ENCODE measurements at regions not wholly inside any gene's neighbourhood (a gene's known extent, or its start where the extent isn't known, plus 50 kb on each side); places are given as distances from the start of the nearest gene placed in this dataset.

DNA sequence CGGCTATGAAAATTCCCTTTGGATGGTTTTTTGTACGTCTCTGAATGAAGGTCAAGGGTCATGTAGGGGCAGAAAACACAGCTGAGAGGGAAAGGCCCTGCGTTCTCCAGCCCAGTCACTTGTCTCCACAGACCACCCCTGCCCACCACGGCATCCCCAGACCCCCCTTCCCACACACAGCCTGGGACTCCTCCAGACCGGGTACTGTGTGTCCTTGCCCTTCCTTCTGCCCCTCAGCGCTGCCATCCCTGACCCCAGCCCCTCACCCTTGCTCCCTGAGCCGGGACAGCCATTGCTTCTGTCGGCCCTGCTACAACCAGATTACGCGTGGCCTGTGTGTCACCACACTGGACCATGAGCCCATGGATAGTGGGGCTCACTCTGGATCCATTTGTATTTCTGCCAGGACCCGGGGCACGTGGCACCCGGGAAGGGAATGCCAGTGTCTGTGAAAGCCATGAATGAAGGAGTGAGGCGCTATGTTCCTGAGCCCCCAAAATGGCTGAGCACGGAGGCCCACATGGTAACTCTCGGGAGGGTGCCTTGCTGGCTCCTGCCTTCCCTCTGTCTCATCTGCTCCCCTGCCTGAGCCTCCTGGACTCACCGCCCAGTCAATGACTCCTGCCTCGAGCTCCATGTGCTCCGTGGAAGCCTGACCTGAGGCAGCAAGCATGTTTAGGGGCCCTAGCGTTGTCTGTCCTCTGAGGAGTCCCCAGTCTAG, 139.1 kb upstream of the FOXF1 start:
- H4K20me1 ChIP-seq (replicated peaks; ENCODE audit: control insufficient read depth, extremely low read depth, insufficient read depth, low read length), result no peaks in the 10 kb centered on the region
- FAIRE-seq, result no peak
- dilution Hi-C loops (cut with MboI; ENCODE audit: extremely low pct_ligation_motif_present, low sequenced_read_pairs), result no loop called here
- H3K9me1 ChIP-seq (replicated peaks; ENCODE audit: control insufficient read depth, extremely low read depth, insufficient read depth, low read length), result no peaks in the 10 kb centered on the region
- H3K4me2 ChIP-seq (ENCODE audit: insufficient read depth, low read length), result no peak overlapping the region
- no peak overlapping the region for H3K4me3 ChIP-seq (replicated peaks in 1 of 3; ENCODE audit: insufficient read depth in 1 of 3, low read depth in 1 of 3, low read length in 3 of 3)
- no peaks in the 10 kb centered on the region for H3K36me3 ChIP-seq (ENCODE audit: control insufficient read depth in 2 of 2, extremely low read depth in 1 of 2, insufficient read depth in 2 of 2, low read length in 2 of 2)
- no peak overlapping the region for H3K9ac ChIP-seq (replicated peaks; ENCODE audit: extremely low read depth, insufficient read depth, low read length)
- peaks cover 0 to 2% of the 10 kb centered on the region in 2 experiments for H3K27me3 ChIP-seq (ENCODE audit: control insufficient read depth in 2 of 2, insufficient read depth in 2 of 2, low read length in 2 of 2)
- no peak overlapping the region for H3K27ac ChIP-seq (ENCODE audit: insufficient read depth, low read depth, low read length)
- no TSS peak for BruUV-seq (replicated peaks)
- no peak overlapping the region for H2AFZ ChIP-seq (ENCODE audit: low read depth, low read length)
- H3K79me2 ChIP-seq (ENCODE audit: control insufficient read depth, insufficient read depth, low read length), result no peaks in the 10 kb centered on the region
- TF ChIP-seq EZH2 (IDR thresholded peaks at IDR 0.05; ENCODE audit: borderline replicate concordance, low read depth, low read length, severe bottlenecking) (no peak), POLR2AphosphoS5 (IDR thresholded peaks at IDR 0.05; ENCODE audit: insufficient read depth, low read depth, low read length) (no peak)
- POLR2A ChIA-PET, result no interaction called here
- DNase-seq (ENCODE audit: low read depth, low spot score), result no peak
- H3K9me3 ChIP-seq (replicated peaks; ENCODE audit: control insufficient read depth, insufficient read depth, low read length), result no peaks in the 10 kb centered on the region
- CTCF ChIA-PET, result interaction anchor here (0.7 kb wide), 1 partner anchor 96 kb away, joined by 3 read pairs; no protein-coding TSS in a partner anchor
- intact Hi-C loops (cut with micrococcal nuclease), result no loop called here
- no peaks in the 10 kb centered on the region for H3K4me1 ChIP-seq (ENCODE audit: control insufficient read depth, extremely low read depth, insufficient read depth, low read length)

DNA sequence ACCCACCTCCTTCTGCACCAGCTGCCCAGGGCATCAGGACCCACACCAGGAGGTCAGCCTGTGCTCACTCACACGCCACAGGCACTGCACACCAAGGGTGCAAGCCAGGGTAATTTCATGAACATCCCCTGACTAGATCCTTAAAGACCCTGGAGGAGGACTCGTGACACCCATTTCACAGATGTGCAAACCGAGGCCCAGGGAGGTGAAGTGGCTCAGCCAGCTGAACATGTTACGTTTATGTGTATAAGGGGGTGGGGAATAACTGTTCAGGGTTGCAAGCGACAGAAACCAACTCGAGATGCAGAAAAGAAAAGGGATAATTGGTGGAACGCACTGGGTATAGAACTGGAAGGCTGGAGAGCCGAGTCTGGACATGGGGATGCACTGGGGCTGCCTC, 138.1 kb upstream of the FOXF1 start:
- TF ChIP-seq POLR2AphosphoS5 (IDR thresholded peaks at IDR 0.05; ENCODE audit: insufficient read depth, low read depth, low read length), result no peak
- no peak for TF ChIP-seq EZH2 (IDR thresholded peaks at IDR 0.05; ENCODE audit: borderline replicate concordance, low read depth, low read length, severe bottlenecking)
- no peak for TF ChIP-seq GATA2 (IDR thresholded peaks at IDR 0.05; ENCODE audit: insufficient read depth, insufficient read length, low read depth, low read length)
- no peak for TF ChIP-seq MYC (IDR thresholded peaks at IDR 0.05; ENCODE audit: low read depth, low read length)
- no peak for TF ChIP-seq JUN (IDR thresholded peaks at IDR 0.05; ENCODE audit: borderline replicate concordance, insufficient read depth, insufficient read length, low read depth)
- no peak for TF ChIP-seq POLR2A (IDR thresholded peaks at IDR 0.05; ENCODE audit: low read depth, low read length)
- TF ChIP-seq FOS (IDR thresholded peaks at IDR 0.05; ENCODE audit: borderline replicate concordance, insufficient read depth, low read length), result no peak
- TF ChIP-seq, protein P1, sequence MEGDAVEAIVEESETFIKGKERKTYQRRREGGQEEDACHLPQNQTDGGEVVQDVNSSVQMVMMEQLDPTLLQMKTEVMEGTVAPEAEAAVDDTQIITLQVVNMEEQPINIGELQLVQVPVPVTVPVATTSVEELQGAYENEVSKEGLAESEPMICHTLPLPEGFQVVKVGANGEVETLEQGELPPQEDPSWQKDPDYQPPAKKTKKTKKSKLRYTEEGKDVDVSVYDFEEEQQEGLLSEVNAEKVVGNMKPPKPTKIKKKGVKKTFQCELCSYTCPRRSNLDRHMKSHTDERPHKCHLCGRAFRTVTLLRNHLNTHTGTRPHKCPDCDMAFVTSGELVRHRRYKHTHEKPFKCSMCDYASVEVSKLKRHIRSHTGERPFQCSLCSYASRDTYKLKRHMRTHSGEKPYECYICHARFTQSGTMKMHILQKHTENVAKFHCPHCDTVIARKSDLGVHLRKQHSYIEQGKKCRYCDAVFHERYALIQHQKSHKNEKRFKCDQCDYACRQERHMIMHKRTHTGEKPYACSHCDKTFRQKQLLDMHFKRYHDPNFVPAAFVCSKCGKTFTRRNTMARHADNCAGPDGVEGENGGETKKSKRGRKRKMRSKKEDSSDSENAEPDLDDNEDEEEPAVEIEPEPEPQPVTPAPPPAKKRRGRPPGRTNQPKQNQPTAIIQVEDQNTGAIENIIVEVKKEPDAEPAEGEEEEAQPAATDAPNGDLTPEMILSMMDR (IDR thresholded peaks at IDR 0.05; ENCODE audit: extremely low read depth in 1 of 2, insufficient read depth in 1 of 2, low read depth in 1 of 2, low read length in 2 of 2), result no peak
- TF ChIP-seq, protein P2, sequence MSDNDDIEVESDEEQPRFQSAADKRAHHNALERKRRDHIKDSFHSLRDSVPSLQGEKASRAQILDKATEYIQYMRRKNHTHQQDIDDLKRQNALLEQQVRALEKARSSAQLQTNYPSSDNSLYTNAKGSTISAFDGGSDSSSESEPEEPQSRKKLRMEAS (IDR thresholded peaks at IDR 0.05; ENCODE audit: insufficient read depth, insufficient read length), result no peak
- FAIRE-seq, result no peak
- Histone ChIP-seq H3K79me2 (ENCODE audit: control insufficient read depth, insufficient read depth, low read length) (no peaks in the 10 kb centered on the region), H3K4me3 (replicated peaks in 1 of 3; ENCODE audit: insufficient read depth in 1 of 3, low read depth in 1 of 3, low read length in 3 of 3) (no peak overlapping the region), H3K9me1 (replicated peaks; ENCODE audit: control insufficient read depth, extremely low read depth, insufficient read depth, low read length) (no peaks in the 10 kb centered on the region), H3K9ac (replicated peaks; ENCODE audit: extremely low read depth, insufficient read depth, low read length) (no peak overlapping the region), H2AFZ (ENCODE audit: low read depth, low read length) (no peak overlapping the region), H3K27ac (ENCODE audit: insufficient read depth, low read depth, low read length) (no peak overlapping the region), H3K36me3 (ENCODE audit: control insufficient read depth in 2 of 2, extremely low read depth in 1 of 2, insufficient read depth in 2 of 2, low read length in 2 of 2) (no peaks in the 10 kb centered on the region), H4K20me1 (replicated peaks; ENCODE audit: control insufficient read depth, extremely low read depth, insufficient read depth, low read length) (no peaks in the 10 kb centered on the region), H3K27me3 (ENCODE audit: control insufficient read depth in 2 of 2, insufficient read depth in 2 of 2, low read length in 2 of 2) (peaks cover 0 to 2% of the 10 kb centered on the region in 2 experiments), H3K4me1 (ENCODE audit: control insufficient read depth, extremely low read depth, insufficient read depth, low read length) (no peaks in the 10 kb centered on the region), H3K9me3 (replicated peaks; ENCODE audit: control insufficient read depth, insufficient read depth, low read length) (no peaks in the 10 kb centered on the region), H3K4me2 (ENCODE audit: insufficient read depth, low read length) (no peak overlapping the region)
- BruUV-seq (replicated peaks), result no TSS peak
- dilution Hi-C loops (cut with MboI; ENCODE audit: extremely low pct_ligation_motif_present, low sequenced_read_pairs) (no loop called here), intact Hi-C loops (cut with micrococcal nuclease) (no loop called here)
- CTCF ChIA-PET, result interaction anchor here (1.1 kb wide), 1 partner anchor 19 kb away, joined by 4 read pairs; no protein-coding TSS in a partner anchor
- POLR2A ChIA-PET, result no interaction called here
- DNase-seq (ENCODE audit: low read depth, low spot score), result no peak

Data from endothelial cell of umbilical vein (primary cell).